Progenitor cell of endocrine pancreas (in vitro differentiated cells): ENCODE measurements at regions not wholly inside any gene's neighbourhood (a gene's known extent, or its start where the extent isn't known, plus 50 kb on each side); places are given as distances from the start of the nearest gene placed in this dataset.

Source experiments
- DNase-seq: peaks from one replicate; pipeline ENCODE4 v3.0.0; 2021; ENCODE audit warnings: low spot score; ENCODE audit not compliant: unreplicated experiment
- H3K27ac Mint-ChIP-seq: 2 replicates; pipeline ENCODE4 v1.8.0; 2021; ENCODE audit warnings: mild to moderate bottlenecking, moderate library complexity, mixed read lengths
- H3K27me3 Mint-ChIP-seq: 2 replicates; pipeline ENCODE4 v1.8.0; 2021; ENCODE audit warnings: mixed read lengths
- H3K36me3 Mint-ChIP-seq: 2 replicates; pipeline ENCODE4 v1.8.0; 2022; ENCODE audit warnings: mixed read lengths; ENCODE audit not compliant: insufficient read depth
- H3K4me1 Mint-ChIP-seq: 2 replicates; pipeline ENCODE4 v1.8.0; 2021; ENCODE audit warnings: low read depth, mixed read lengths
- H3K4me3 Mint-ChIP-seq: 2 replicates; pipeline ENCODE4 v1.8.0; 2021; ENCODE audit warnings: low read depth, mild to moderate bottlenecking, moderate library complexity, mixed read lengths
- H3K9me3 Mint-ChIP-seq: 2 replicates; pipeline ENCODE4 v1.8.0; 2021; ENCODE audit warnings: low read depth, mixed read lengths
- CTCF ChIP-seq: fragments of 200-600 bp; sonication (generic); IDR thresholded peaks from one replicate; pipeline ENCODE4 v1.5.0; 2021; ENCODE audit warnings: antibody characterized with exemption, mild to moderate bottlenecking; ENCODE audit not compliant: unreplicated experiment

GRCh38 chr17:83014297-83014696 lies 65.1 kb upstream of the METRNL start:
- Mint-ChIP-seq H3K36me3 (peaks cover 8% of the 10 kb centered on the region), H3K4me1 (peaks cover 10% of the 10 kb centered on the region), H3K4me3 (no peak overlapping the region), H3K9me3 (no peaks in the 10 kb centered on the region), H3K27ac (no peak overlapping the region), H3K27me3 (no peaks in the 10 kb centered on the region)
- no peak for TF ChIP-seq CTCF
- no peak for DNase-seq

DNA sequence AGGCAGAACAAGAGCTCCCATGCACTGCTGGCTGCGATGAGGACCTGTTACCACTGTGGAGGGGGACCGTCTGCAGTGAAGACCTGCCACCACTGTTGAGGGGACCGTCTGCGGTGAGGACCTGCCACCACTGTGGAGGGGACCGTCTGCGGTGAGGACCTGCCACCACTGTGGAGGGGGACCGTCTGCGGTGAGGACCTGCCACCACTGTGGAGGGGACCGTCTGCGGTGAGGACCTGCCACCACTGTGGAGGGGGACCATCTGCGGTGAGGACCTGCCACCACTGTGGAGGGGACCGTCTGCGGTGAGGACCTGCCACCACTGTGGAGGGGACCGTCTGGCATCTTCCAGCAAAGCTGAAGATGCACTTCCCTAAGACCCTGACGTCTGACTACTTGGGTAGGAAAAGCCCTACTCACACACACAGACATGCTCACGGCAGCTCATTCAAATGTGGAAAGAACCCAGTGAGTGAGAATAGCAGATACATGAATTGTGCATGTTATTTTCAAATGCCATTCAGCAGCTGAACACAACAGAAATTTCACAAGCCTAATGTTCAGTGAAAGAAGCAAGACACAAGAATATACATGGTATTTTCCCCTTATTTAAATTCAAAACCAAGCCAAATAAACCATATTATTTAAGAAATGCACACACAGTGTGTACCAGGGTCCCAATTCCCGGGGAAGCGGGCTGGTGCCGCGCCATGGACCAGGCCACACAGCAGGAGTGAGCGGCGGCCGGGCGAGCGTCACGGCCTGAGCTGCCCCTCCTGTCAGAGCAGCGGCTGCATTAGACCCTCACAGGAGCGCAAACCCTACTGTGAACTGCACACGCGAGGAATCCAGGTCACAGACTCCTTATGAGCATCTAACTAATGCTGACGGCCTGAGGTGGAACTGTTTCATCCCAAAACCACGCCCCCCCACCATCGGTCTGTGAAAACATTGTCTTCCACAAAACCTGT lies 64.2 kb upstream of the METRNL start:
- no peak overlapping the region for H3K27ac Mint-ChIP-seq
- H3K9me3 Mint-ChIP-seq: no peaks in the 10 kb centered on the region
- no peak overlapping the region for H3K4me3 Mint-ChIP-seq
- peaks cover 8% of the 10 kb centered on the region for H3K36me3 Mint-ChIP-seq
- H3K4me1 Mint-ChIP-seq: peaks cover 8% of the 10 kb centered on the region
- TF ChIP-seq CTCF: no peak
- H3K27me3 Mint-ChIP-seq: no peaks in the 10 kb centered on the region
- no peak for DNase-seq

GRCh38 chr17:83018658-83019193 lies 60.7 kb upstream of the METRNL start:
- Mint-ChIP-seq H3K4me3 (no peak overlapping the region), H3K27me3 (no peaks in the 10 kb centered on the region), H3K4me1 (peaks cover 11% of the 10 kb centered on the region), H3K9me3 (no peaks in the 10 kb centered on the region), H3K27ac (no peak overlapping the region), H3K36me3 (peaks cover 12% of the 10 kb centered on the region)
- no peak for TF ChIP-seq CTCF
- no peak for DNase-seq

DNA sequence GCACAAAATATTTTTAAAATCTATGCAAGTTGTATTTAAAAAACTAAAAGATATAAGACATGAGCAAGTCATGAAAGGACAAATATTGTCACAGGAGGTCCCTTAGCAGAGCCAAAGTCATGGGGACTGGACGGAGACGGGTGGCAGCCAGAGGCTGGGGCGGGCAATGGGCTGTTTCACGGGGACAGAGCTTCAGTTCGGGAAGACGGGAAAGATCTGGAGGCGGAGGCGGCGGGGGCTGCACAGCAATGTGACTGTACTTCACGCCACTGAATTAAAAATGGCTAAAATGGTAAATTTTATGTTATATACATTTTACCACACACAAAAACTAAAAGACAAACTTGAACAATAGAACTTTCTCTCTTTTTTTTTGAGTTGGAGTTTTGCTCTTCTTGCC lies 60.0 kb upstream of the METRNL start:
- no peak for DNase-seq
- Mint-ChIP-seq H3K27ac (no peak overlapping the region), H3K4me1 (peaks cover 8% of the 10 kb centered on the region), H3K4me3 (no peak overlapping the region), H3K27me3 (no peaks in the 10 kb centered on the region), H3K36me3 (peaks cover 13% of the 10 kb centered on the region), H3K9me3 (no peaks in the 10 kb centered on the region)
- no peak for TF ChIP-seq CTCF

DNA sequence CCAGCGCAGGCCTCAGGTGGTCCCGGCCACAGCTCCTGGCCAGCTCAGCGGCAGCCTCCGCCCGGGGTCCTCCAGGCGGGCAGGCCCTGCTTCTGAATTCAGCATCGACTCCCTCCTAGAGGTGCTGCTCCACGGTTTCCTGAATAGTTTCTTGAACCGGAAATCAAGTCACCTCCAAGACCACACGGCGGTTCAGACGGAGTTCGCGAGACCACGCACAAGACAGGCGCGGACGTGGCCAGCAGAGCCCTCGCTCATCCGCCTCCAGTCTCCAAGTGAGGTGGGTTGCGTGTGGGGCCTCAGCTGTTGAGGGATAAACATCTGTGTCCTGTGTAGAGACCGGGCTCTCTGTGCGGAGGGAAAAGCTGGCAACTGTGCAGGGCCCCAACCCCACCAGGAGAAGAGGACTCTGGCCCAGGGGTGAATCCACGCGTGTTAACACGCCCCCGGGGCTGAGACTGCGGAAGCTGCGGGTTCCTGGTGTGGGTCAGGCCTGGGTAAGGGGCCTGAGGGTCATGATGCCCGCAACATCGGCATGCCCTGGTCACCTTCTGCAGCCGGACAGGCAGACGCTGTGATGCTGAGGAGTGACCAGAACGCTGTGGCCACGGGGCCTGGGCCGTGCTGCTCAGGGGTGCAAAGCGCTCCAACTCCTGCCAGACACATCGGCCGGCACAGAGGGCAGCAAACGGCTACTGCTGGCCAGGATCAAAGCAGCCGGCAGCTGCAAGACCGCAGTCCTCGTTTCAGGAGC lies 55.0 kb upstream of the METRNL start:
- Mint-ChIP-seq H3K27me3 (no peaks in the 10 kb centered on the region), H3K36me3 (peaks cover 17% of the 10 kb centered on the region), H3K27ac (no peak overlapping the region), H3K4me3 (no peak overlapping the region), H3K9me3 (no peaks in the 10 kb centered on the region), H3K4me1 (peaks cover 11% of the 10 kb centered on the region)
- TF ChIP-seq CTCF: no peak
- no peak for DNase-seq
